ENCODE measurements at regions not wholly inside any gene's neighbourhood (a gene's known extent, or its start where the extent isn't known, plus 50 kb on each side); places are given as distances from the start of the nearest gene placed in this dataset.

DNA sequence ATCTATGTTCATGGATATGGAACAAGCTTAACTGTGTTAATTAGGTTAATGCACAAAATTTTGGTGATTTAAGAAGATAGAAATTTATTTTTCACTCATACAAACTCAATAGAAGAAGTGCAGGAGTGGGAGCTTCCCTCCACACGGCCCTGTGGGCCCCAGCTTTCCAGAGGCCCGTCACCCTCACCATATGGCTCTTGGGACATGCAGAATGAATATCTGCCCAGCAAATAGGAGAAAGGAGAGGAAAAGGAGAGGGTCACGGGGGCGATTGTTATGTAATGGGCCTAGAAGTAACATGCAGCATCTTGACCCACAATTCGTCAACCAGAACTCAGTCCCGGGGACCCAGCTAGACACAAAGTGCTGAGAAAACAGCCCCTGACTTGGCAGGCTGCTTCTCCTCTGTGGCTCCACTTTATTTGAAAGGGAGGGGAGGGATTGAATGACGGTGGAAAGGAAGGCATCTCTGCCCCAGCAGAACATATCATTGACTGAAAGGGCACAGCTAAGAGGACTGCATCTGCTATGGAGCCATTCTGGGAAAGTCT lies 648.2 kb upstream of the ID2 start:
- TF ChIP-seq, protein P1, sequence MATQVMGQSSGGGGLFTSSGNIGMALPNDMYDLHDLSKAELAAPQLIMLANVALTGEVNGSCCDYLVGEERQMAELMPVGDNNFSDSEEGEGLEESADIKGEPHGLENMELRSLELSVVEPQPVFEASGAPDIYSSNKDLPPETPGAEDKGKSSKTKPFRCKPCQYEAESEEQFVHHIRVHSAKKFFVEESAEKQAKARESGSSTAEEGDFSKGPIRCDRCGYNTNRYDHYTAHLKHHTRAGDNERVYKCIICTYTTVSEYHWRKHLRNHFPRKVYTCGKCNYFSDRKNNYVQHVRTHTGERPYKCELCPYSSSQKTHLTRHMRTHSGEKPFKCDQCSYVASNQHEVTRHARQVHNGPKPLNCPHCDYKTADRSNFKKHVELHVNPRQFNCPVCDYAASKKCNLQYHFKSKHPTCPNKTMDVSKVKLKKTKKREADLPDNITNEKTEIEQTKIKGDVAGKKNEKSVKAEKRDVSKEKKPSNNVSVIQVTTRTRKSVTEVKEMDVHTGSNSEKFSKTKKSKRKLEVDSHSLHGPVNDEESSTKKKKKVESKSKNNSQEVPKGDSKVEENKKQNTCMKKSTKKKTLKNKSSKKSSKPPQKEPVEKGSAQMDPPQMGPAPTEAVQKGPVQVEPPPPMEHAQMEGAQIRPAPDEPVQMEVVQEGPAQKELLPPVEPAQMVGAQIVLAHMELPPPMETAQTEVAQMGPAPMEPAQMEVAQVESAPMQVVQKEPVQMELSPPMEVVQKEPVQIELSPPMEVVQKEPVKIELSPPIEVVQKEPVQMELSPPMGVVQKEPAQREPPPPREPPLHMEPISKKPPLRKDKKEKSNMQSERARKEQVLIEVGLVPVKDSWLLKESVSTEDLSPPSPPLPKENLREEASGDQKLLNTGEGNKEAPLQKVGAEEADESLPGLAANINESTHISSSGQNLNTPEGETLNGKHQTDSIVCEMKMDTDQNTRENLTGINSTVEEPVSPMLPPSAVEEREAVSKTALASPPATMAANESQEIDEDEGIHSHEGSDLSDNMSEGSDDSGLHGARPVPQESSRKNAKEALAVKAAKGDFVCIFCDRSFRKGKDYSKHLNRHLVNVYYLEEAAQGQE (IDR thresholded peaks at IDR 0.05; ENCODE audit: low read depth), result no peak
- TF ChIP-seq ZBTB7A (IDR thresholded peaks at IDR 0.05; ENCODE audit: low read depth) (no peak), TEAD4 (IDR thresholded peaks at IDR 0.05) (no peak), TCF12 (IDR thresholded peaks at IDR 0.05; ENCODE audit: low read depth) (no peak)

DNA sequence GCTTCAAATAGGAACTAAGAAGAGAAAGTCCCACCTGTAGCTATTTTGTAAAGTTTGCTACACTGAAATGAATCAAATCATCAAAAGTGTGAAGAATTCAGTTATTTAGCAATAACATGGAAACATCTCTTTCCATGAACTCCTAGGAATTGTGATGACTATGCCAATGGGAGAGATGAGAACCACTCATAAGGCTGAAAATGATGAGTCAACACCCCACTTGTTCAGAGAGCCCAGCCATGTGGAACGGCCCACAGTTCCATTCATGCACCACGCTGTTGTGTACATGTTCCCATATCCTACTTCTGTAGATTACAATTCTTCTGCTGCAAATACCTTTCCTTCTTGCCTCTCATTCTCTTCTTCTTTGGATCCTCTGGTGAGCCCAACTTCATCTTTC lies 645.5 kb upstream of the ID2 start:
- no peak for TF ChIP-seq CREB1 (IDR thresholded peaks at IDR 0.05; ENCODE audit: low read depth)
- no peak for TF ChIP-seq CEBPB (IDR thresholded peaks at IDR 0.05)
- TF ChIP-seq YY1 (IDR thresholded peaks at IDR 0.05; ENCODE audit: low read depth), result no peak
- no peak for TF ChIP-seq EP300 (IDR thresholded peaks at IDR 0.05; ENCODE audit: borderline replicate concordance)
- TF ChIP-seq, protein P2, sequence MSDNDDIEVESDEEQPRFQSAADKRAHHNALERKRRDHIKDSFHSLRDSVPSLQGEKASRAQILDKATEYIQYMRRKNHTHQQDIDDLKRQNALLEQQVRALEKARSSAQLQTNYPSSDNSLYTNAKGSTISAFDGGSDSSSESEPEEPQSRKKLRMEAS (IDR thresholded peaks at IDR 0.05), result no peak
- TF ChIP-seq EGR1 (IDR thresholded peaks at IDR 0.05), result no peak
- TF ChIP-seq NFIC (IDR thresholded peaks at IDR 0.05), result no peak
- TF ChIP-seq FOXM1 (IDR thresholded peaks at IDR 0.05; ENCODE audit: borderline replicate concordance, low read depth), result no peak

DNA sequence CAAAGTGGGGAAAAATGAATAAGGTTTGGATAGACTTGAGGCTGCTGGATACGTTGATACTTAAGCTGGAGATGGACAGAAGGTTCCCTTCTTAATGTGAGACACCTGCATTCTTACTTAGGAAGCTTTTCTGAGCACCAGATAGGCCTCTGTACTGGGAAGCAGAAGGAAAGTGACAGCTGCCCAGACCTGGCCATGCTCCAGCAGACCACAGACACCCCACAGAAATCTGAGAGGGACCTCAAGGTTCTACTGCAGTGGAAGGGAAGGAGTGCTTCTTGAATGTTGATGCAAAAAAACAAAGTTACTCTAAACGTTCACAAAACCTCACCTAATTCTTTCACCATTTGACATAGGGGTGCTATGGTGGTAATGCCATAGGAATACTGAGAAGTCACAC lies 642.1 kb upstream of the ID2 start:
- TF ChIP-seq, protein P2 (IDR thresholded peaks at IDR 0.05), result no peak
- TF ChIP-seq FOXM1 (IDR thresholded peaks at IDR 0.05; ENCODE audit: borderline replicate concordance, low read depth), result no peak
- TF ChIP-seq, protein P1 (IDR thresholded peaks at IDR 0.05; ENCODE audit: low read depth), result no peak
- TF ChIP-seq, protein P3, sequence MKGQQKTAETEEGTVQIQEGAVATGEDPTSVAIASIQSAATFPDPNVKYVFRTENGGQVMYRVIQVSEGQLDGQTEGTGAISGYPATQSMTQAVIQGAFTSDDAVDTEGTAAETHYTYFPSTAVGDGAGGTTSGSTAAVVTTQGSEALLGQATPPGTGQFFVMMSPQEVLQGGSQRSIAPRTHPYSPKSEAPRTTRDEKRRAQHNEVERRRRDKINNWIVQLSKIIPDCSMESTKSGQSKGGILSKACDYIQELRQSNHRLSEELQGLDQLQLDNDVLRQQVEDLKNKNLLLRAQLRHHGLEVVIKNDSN (IDR thresholded peaks at IDR 0.05), result no peak
- no peak for TF ChIP-seq EP300 (IDR thresholded peaks at IDR 0.05; ENCODE audit: borderline replicate concordance)
- no peak for TF ChIP-seq RAD21 (IDR thresholded peaks at IDR 0.05; ENCODE audit: low read depth)
- no peak for TF ChIP-seq TAF1 (IDR thresholded peaks at IDR 0.05; ENCODE audit: low read depth)
- TF ChIP-seq EGR1 (IDR thresholded peaks at IDR 0.05), result no peak
- no peak for TF ChIP-seq ZBTB7A (IDR thresholded peaks at IDR 0.05; ENCODE audit: low read depth)
- TF ChIP-seq TEAD4 (IDR thresholded peaks at IDR 0.05), result no peak
- no peak for TF ChIP-seq CEBPB (IDR thresholded peaks at IDR 0.05)
- no peak for TF ChIP-seq YY1 (IDR thresholded peaks at IDR 0.05; ENCODE audit: low read depth)
- no peak for TF ChIP-seq NFIC (IDR thresholded peaks at IDR 0.05)
- TF ChIP-seq CREB1 (IDR thresholded peaks at IDR 0.05; ENCODE audit: low read depth), result no peak
- TF ChIP-seq TCF12 (IDR thresholded peaks at IDR 0.05; ENCODE audit: low read depth), result no peak

DNA sequence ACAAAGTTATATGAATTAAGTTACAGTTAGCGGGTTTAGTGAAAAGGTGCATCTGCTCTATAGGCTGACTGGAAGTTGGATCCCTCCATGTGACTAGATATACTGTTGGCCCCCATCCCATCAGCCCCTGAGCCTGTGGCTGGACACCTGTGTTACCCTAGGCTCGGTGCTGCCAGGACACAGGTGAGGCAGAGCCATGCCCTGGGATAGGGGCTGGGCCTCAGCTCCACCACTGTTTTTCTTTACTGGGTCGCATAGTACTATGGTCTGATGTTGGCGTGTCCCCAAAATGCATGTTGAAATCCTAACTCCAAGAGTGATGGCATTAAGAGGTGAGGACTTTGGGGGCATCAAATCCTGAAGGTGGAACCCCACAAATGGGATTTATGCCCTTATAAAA lies 638.6 kb upstream of the ID2 start:
- TF ChIP-seq TAF1 (IDR thresholded peaks at IDR 0.05; ENCODE audit: low read depth) (no peak), EGR1 (IDR thresholded peaks at IDR 0.05) (no peak), CREB1 (IDR thresholded peaks at IDR 0.05; ENCODE audit: low read depth) (no peak), RAD21 (IDR thresholded peaks at IDR 0.05; ENCODE audit: low read depth) (no peak), ZBTB7A (IDR thresholded peaks at IDR 0.05; ENCODE audit: low read depth) (no peak), YY1 (IDR thresholded peaks at IDR 0.05; ENCODE audit: low read depth) (no peak), NFIC (IDR thresholded peaks at IDR 0.05) (no peak), EP300 (IDR thresholded peaks at IDR 0.05; ENCODE audit: borderline replicate concordance) (no peak), FOXM1 (IDR thresholded peaks at IDR 0.05; ENCODE audit: borderline replicate concordance, low read depth) (no peak), CEBPB (IDR thresholded peaks at IDR 0.05) (no peak), TEAD4 (IDR thresholded peaks at IDR 0.05) (no peak), TCF12 (IDR thresholded peaks at IDR 0.05; ENCODE audit: low read depth) (no peak)
- TF ChIP-seq, protein P1 (IDR thresholded peaks at IDR 0.05; ENCODE audit: low read depth), result no peak
- TF ChIP-seq, protein P3 (IDR thresholded peaks at IDR 0.05), result no peak
- TF ChIP-seq, protein P2 (IDR thresholded peaks at IDR 0.05), result no peak
